Daoy (cell line): ENCODE measurements at regions not wholly inside any gene's neighbourhood (a gene's known extent, or its start where the extent isn't known, plus 50 kb on each side); places are given as distances from the start of the nearest gene placed in this dataset.

Experiments used
- DNase-seq: peaks from one replicate; pipeline ENCODE4 v3.0.0-alpha.2; 2015; ENCODE audit warnings: low read depth

- DNase-seq, result no peak
These were observed 55.6 kb downstream of the PBDC1 start for GRCh38 chrX:76228499-76228898.

GRCh38 chrX:76248901-76249300 lies 76.0 kb downstream of the PBDC1 start:
- DNase-seq, result no peak

- no peak for DNase-seq
These were observed 80.6 kb downstream of the PBDC1 start for GRCh38 chrX:76253432-76253831.

- peak; percentile 1 for DNase-seq
These were observed 106.1 kb downstream of the PBDC1 start for GRCh38 chrX:76279007-76279406.
